GM12891 (cell line): ENCODE measurements at regions not wholly inside any gene's neighbourhood (a gene's known extent, or its start where the extent isn't known, plus 50 kb on each side); places are given as distances from the start of the nearest gene placed in this dataset.

Experiments used
- PAX5 ChIP-seq: IDR thresholded peaks from 2 replicates; pipeline ENCODE4 v1.6.1; 2011; ENCODE audit warnings: low read length, moderate library complexity, mild to moderate bottlenecking; ENCODE audit not compliant: insufficient read depth, severe bottlenecking
- POLR2A ChIP-seq: IDR thresholded peaks from 2 replicates; pipeline ENCODE4 v1.6.1; 2011; ENCODE audit warnings: low read depth, low read length, control low read depth
- POLR2AphosphoS5 ChIP-seq: IDR thresholded peaks from 2 replicates; pipeline ENCODE4 v1.6.1; 2011; ENCODE audit warnings: low read depth, low read length, control low read depth
- POU2F2 ChIP-seq: IDR thresholded peaks from 2 replicates; pipeline ENCODE4 v1.6.1; 2011; ENCODE audit warnings: low read depth, mild to moderate bottlenecking, control low read depth, low read length, moderate library complexity
- SPI1 ChIP-seq: IDR thresholded peaks from 2 replicates; pipeline ENCODE4 v1.6.1; 2011; ENCODE audit warnings: low read depth, low read length, control low read depth
- TAF1 ChIP-seq: IDR thresholded peaks from 2 replicates; pipeline ENCODE4 v1.6.1; 2011; ENCODE audit warnings: low read depth, low read length, control low read depth

GRCh38 chr3:77795013-77795412, 755.1 kb downstream of the ROBO2 start:
- TF ChIP-seq POLR2A (no peak), POLR2AphosphoS5 (no peak), SPI1 (no peak), TAF1 (no peak), POU2F2 (no peak), PAX5 (no peak)
